ENCODE measurements at regions not wholly inside any gene's neighbourhood (a gene's known extent, or its start where the extent isn't known, plus 50 kb on each side); places are given as distances from the start of the nearest gene placed in this dataset.

- H3K27ac ChIP-seq: no peak overlapping the region
- no peak for DNase-seq
- H3K27me3 ChIP-seq (replicated peaks): no peaks in the 10 kb centered on the region
- in situ Hi-C loops (cut with HindIII; ENCODE audit: low pct_ligation_motif_present, low sequenced_read_pairs): no loop called here
- no peaks in the 10 kb centered on the region for H3K36me3 ChIP-seq (replicated peaks)
- H3K4me3 ChIP-seq (ENCODE audit: low read depth, low read length): no peak overlapping the region
- TF ChIP-seq, protein P1, sequence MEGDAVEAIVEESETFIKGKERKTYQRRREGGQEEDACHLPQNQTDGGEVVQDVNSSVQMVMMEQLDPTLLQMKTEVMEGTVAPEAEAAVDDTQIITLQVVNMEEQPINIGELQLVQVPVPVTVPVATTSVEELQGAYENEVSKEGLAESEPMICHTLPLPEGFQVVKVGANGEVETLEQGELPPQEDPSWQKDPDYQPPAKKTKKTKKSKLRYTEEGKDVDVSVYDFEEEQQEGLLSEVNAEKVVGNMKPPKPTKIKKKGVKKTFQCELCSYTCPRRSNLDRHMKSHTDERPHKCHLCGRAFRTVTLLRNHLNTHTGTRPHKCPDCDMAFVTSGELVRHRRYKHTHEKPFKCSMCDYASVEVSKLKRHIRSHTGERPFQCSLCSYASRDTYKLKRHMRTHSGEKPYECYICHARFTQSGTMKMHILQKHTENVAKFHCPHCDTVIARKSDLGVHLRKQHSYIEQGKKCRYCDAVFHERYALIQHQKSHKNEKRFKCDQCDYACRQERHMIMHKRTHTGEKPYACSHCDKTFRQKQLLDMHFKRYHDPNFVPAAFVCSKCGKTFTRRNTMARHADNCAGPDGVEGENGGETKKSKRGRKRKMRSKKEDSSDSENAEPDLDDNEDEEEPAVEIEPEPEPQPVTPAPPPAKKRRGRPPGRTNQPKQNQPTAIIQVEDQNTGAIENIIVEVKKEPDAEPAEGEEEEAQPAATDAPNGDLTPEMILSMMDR (IDR thresholded peaks at IDR 0.05; ENCODE audit: low read depth, low read length, missing control alignments): no peak
Measured at GRCh38 chr7:41793556-41793955, 90.7 kb upstream of the INHBA start.

- no peak overlapping the region for H3K27ac ChIP-seq
- TF ChIP-seq, protein P1 (IDR thresholded peaks at IDR 0.05; ENCODE audit: low read depth, low read length, missing control alignments): no peak
- H3K36me3 ChIP-seq (replicated peaks): no peaks in the 10 kb centered on the region
- no peaks in the 10 kb centered on the region for H3K27me3 ChIP-seq (replicated peaks)
- H3K4me3 ChIP-seq (ENCODE audit: low read depth, low read length): no peak overlapping the region
- DNase-seq: no peak
- in situ Hi-C loops (cut with HindIII; ENCODE audit: low pct_ligation_motif_present, low sequenced_read_pairs): no loop called here
Measured at GRCh38 chr7:41792120-41792519, 89.2 kb upstream of the INHBA start.

GRCh38 chr7:41788556-41788955 is 85.7 kb upstream of the INHBA start:
- no peak for DNase-seq
- Histone ChIP-seq H3K27me3 (replicated peaks) (no peaks in the 10 kb centered on the region), H3K4me3 (ENCODE audit: low read depth, low read length) (no peak overlapping the region), H3K27ac (no peak overlapping the region), H3K36me3 (replicated peaks) (no peaks in the 10 kb centered on the region)
- in situ Hi-C loops (cut with HindIII; ENCODE audit: low pct_ligation_motif_present, low sequenced_read_pairs): no loop called here
- TF ChIP-seq, protein P1 (IDR thresholded peaks at IDR 0.05; ENCODE audit: low read depth, low read length, missing control alignments): no peak

GRCh38 chr7:41787651-41788350 is 84.9 kb upstream of the INHBA start:
- no peak overlapping the region for H3K4me3 ChIP-seq (ENCODE audit: low read depth, low read length)
- no peaks in the 10 kb centered on the region for H3K36me3 ChIP-seq (replicated peaks)
- TF ChIP-seq, protein P1 (IDR thresholded peaks at IDR 0.05; ENCODE audit: low read depth, low read length, missing control alignments): no peak
- H3K27ac ChIP-seq: no peak overlapping the region
- in situ Hi-C loops (cut with HindIII; ENCODE audit: low pct_ligation_motif_present, low sequenced_read_pairs): no loop called here
- DNase-seq: no peak
- H3K27me3 ChIP-seq (replicated peaks): no peaks in the 10 kb centered on the region

- DNase-seq: no peak
- no peak overlapping the region for H3K4me3 ChIP-seq (ENCODE audit: low read depth, low read length)
- H3K36me3 ChIP-seq (replicated peaks): no peaks in the 10 kb centered on the region
- no peaks in the 10 kb centered on the region for H3K27me3 ChIP-seq (replicated peaks)
- TF ChIP-seq, protein P1 (IDR thresholded peaks at IDR 0.05; ENCODE audit: low read depth, low read length, missing control alignments): no peak
- no peak overlapping the region for H3K27ac ChIP-seq
- in situ Hi-C loops (cut with HindIII; ENCODE audit: low pct_ligation_motif_present, low sequenced_read_pairs): no loop called here
Measured at GRCh38 chr7:41786944-41787343, 84.1 kb upstream of the INHBA start.

DNA sequence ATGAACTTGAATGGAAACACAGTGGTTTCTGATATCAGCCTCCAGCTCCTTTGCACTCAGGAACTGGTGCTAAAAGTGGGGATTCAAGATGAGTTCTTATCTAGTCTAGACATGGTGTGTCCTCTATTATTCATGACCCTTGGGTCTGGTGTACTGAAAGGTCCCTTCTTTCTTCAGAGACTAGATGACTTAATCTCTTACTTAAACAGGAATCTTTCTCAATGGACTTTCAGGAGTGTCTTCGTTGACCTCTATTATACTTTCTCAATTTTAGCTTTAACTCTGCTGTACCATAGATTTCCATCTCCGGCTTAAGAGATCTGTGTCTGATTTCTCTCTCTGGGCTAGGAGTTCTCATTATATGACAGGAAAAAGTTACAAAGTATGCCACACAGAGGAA is 83.5 kb upstream of the INHBA start:
- no peaks in the 10 kb centered on the region for H3K27me3 ChIP-seq (replicated peaks)
- no peak overlapping the region for H3K4me3 ChIP-seq (ENCODE audit: low read depth, low read length)
- no peak for DNase-seq
- in situ Hi-C loops (cut with HindIII; ENCODE audit: low pct_ligation_motif_present, low sequenced_read_pairs): no loop called here
- TF ChIP-seq, protein P1 (IDR thresholded peaks at IDR 0.05; ENCODE audit: low read depth, low read length, missing control alignments): no peak
- no peak overlapping the region for H3K27ac ChIP-seq
- H3K36me3 ChIP-seq (replicated peaks): no peaks in the 10 kb centered on the region

Measured in brain microvascular endothelial cell (primary cell).